ENCODE measurements at regions not wholly inside any gene's neighbourhood (a gene's known extent, or its start where the extent isn't known, plus 50 kb on each side); places are given as distances from the start of the nearest gene placed in this dataset.

DNA sequence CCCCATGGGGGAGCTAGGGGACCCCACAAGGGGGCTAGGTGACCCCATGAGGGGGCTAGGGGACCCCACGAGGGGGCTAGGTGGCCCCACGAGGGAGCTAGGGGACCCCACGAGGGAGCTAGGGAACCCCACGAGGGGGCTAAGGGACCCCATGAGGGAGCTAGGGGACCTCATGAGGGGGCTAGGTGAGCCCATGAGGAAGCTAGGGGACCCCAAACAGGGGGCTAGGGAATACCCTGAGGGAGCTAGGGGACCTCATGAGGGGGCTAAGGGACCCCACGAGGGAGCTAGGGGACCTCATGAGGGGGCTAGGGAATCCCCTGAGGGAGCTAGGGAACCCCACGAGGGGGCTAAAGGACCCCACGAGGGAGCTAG, 50.5 kb upstream of the DMRTB1 start (continued):
- TF ChIP-seq YY1 (IDR thresholded peaks at IDR 0.05; ENCODE audit: low read depth) (no peak), GABPA (IDR thresholded peaks at IDR 0.05; ENCODE audit: low read depth) (no peak), RFX5 (IDR thresholded peaks at IDR 0.05; ENCODE audit: low read length) (no peak), EP300 (IDR thresholded peaks at IDR 0.05; ENCODE audit: borderline replicate concordance in 1 of 2, low read depth in 1 of 2, low read length in 1 of 2) (no peak)

DNA sequence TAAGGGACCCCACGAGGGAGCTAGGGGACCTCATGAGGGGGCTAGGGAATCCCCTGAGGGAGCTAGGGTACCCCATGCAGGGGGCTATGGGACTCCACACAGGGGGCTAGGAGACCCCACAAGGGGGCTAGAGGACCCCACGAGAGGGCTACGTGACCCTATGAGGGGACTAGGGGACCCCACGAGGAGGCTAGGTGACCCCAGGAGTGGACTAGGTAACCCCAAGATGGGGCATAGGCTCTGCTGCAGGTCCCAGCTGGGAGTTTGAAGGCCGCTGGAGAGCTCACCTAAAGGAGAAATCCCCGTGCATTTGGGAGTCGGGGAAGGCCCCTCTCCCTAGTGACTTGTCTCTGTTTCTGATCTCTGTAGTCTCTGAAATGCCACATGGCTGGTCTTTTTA, 50.0 kb upstream of the DMRTB1 start:
- H3K4me2 ChIP-seq, result no peak overlapping the region
- peaks cover 22% of the 10 kb centered on the region for H3F3A ChIP-seq (replicated peaks; ENCODE audit: insufficient read depth)
- H4K20me1 ChIP-seq (ENCODE audit: insufficient read depth), result no peaks in the 10 kb centered on the region
- peaks cover 17 to 41% of the 10 kb centered on the region in 2 experiments; a peak in 3 of 4 replicates for H3K4me1 ChIP-seq (ENCODE audit: control insufficient read depth in 1 of 2, insufficient read depth in 2 of 2, low read depth in 1 of 2, low read length in 1 of 2)
- H3K79me2 ChIP-seq (ENCODE audit: insufficient read depth), result no peaks in the 10 kb centered on the region
- WGBS (ENCODE audit: low lambda C conversion rate), result 71% methylated on average over 2 of the region's 7 CpGs
- H3K9me2 ChIP-seq, result no peaks in the 10 kb centered on the region
- no peaks in the 10 kb centered on the region for H3K36me3 ChIP-seq (replicated peaks in 1 of 2; ENCODE audit: control insufficient read depth in 1 of 2, insufficient read depth in 2 of 2, low read length in 1 of 2)
- POLR2A ChIA-PET, result interaction anchor here (0.9 kb wide), 1 partner anchor 12 kb away, joined by 3 read pairs; no protein-coding TSS in a partner anchor
- no peak overlapping the region for H3K9ac ChIP-seq
- no peak overlapping the region for H3K4me3 ChIP-seq (ENCODE audit: low read depth in 2 of 2, low read length in 1 of 2)
- no peaks in the 10 kb centered on the region for H3K9me3 ChIP-seq
- no peak overlapping the region for H3K27ac ChIP-seq (ENCODE audit: low read depth in 2 of 2, low read length in 1 of 2)
- no peaks in the 10 kb centered on the region for H3K27me3 ChIP-seq (ENCODE audit: insufficient read depth)
- no peak for DNase-seq
- TF ChIP-seq ELF1 (IDR thresholded peaks at IDR 0.05) (no peak), JUND (IDR thresholded peaks at IDR 0.05) (no peak), SIN3A (IDR thresholded peaks at IDR 0.05; ENCODE audit: borderline replicate concordance, low read depth, low read length) (no peak), USF2 (IDR thresholded peaks at IDR 0.05; ENCODE audit: borderline replicate concordance, low read depth, low read length) (no peak), RCOR1 (IDR thresholded peaks at IDR 0.05; ENCODE audit: low read length) (no peak), YY1 (IDR thresholded peaks at IDR 0.05; ENCODE audit: low read depth) (no peak), IRF3 (IDR thresholded peaks at IDR 0.05; ENCODE audit: low read depth, low read length) (no peak), TCF12 (IDR thresholded peaks at IDR 0.05) (no peak), FOSL2 (IDR thresholded peaks at IDR 0.05; ENCODE audit: borderline replicate concordance, low read depth) (no peak), MEF2A (IDR thresholded peaks at IDR 0.05; ENCODE audit: borderline replicate concordance, low read depth) (no peak), MAX (IDR thresholded peaks at IDR 0.05; ENCODE audit: low read depth) (no peak), REST (IDR thresholded peaks at IDR 0.05; ENCODE audit: low read depth, low read length) (no peak), TAF1 (IDR thresholded peaks at IDR 0.05; ENCODE audit: borderline replicate concordance, low read depth, low read length) (no peak), GATA2 (CRISPR knock-in tag; IDR thresholded peaks at IDR 0.05) (no peak), POLR2AphosphoS5 (IDR thresholded peaks at IDR 0.05; ENCODE audit: low read depth, low read length) (no peak)
- TF ChIP-seq, protein P1, sequence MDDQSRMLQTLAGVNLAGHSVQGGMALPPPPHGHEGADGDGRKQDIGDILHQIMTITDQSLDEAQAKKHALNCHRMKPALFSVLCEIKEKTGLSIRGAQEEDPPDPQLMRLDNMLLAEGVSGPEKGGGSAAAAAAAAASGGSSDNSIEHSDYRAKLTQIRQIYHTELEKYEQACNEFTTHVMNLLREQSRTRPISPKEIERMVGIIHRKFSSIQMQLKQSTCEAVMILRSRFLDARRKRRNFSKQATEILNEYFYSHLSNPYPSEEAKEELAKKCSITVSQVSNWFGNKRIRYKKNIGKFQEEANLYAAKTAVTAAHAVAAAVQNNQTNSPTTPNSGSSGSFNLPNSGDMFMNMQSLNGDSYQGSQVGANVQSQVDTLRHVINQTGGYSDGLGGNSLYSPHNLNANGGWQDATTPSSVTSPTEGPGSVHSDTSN (IDR thresholded peaks at IDR 0.05), result no peak
- no peak overlapping the region for H2AFZ ChIP-seq (ENCODE audit: low read depth)
- CTCF ChIA-PET, result interaction anchor here (0.9 to 3.7 kb wide), 4 partner anchors 12 to 131 kb away, joined by 3 to 22 read pairs (median 15); no protein-coding TSS in a partner anchor

Measured in SK-N-SH (cell line).